H1 (cell line): ENCODE measurements at regions not wholly inside any gene's neighbourhood (a gene's known extent, or its start where the extent isn't known, plus 50 kb on each side); places are given as distances from the start of the nearest gene placed in this dataset.

Experiments
- ATF2 ChIP-seq: IDR thresholded peaks from 2 replicates; pipeline ENCODE4 v1.6.1; 2012; ENCODE audit warnings: low read length, inconsistent platforms
- EGR1 ChIP-seq: IDR thresholded peaks from 2 replicates; pipeline ENCODE4 v1.6.1; 2011; ENCODE audit warnings: low read depth, low read length, borderline replicate concordance
- EZH2 ChIP-seq: fragments of 200-600 bp; sonication (generic); IDR thresholded peaks from 2 replicates; pipeline ENCODE4 v1.7.1; 2012; ENCODE audit warnings: low read depth, mild to moderate bottlenecking, moderate library complexity, low read length, inconsistent platforms; ENCODE audit not compliant: severe bottlenecking
- POLR2A ChIP-seq, 2 experiments: IDR thresholded peaks; 1 replicate in 1 of 2; 2 replicates in 1 of 2; pipeline ENCODE4 v1.6.1; 2011; ENCODE audit warnings: low read depth in 2 of 2, low read length in 2 of 2, mild to moderate bottlenecking in 2 of 2; ENCODE audit errors: control extremely low read depth in 1 of 2
- RAD21 ChIP-seq, 2 experiments: IDR thresholded peaks in 1 of 2; conservative IDR thresholded peaks in 1 of 2; 2 replicates each; pipeline ENCODE4 v1.6.1; 2011; ENCODE audit warnings: low read depth in 2 of 2, low read length in 2 of 2, improper control_type of control experiment in 1 of 2, inconsistent platforms in 1 of 2, mild to moderate bottlenecking in 1 of 2, moderate library complexity in 1 of 2
- SRF ChIP-seq: IDR thresholded peaks from 2 replicates; pipeline ENCODE4 v1.6.1; 2011; ENCODE audit warnings: mild to moderate bottlenecking, low read depth, low read length, moderate library complexity
- TAF7 ChIP-seq: optimal IDR thresholded peaks from 2 replicates; pipeline ENCODE3; 2011; ENCODE audit warnings: low read depth, mild to moderate bottlenecking, inconsistent platforms, low read length, moderate library complexity, borderline replicate concordance
- TF ChIP-seq, protein P1 (sequence below), 3 experiments: IDR thresholded peaks; 1 replicate in 2 of 3; 2 replicates in 1 of 3; pipeline versions ENCODE4 v1.5.1 to v1.6.1; 2011; ENCODE audit warnings: low read length in 3 of 3, mild to moderate bottlenecking in 3 of 3, inconsistent platforms in 2 of 3, low read depth in 1 of 3, moderate library complexity in 1 of 3; ENCODE audit not compliant: insufficient read depth in 1 of 3; ENCODE audit errors: control extremely low read depth in 1 of 3
- TF ChIP-seq, protein P2 (sequence below): IDR thresholded peaks from 2 replicates; pipeline ENCODE4 v1.6.1; 2011; ENCODE audit warnings: low read length, improper control_type of control experiment
- TF ChIP-seq, protein P3 (sequence below): IDR thresholded peaks from 2 replicates; pipeline ENCODE4 v1.6.1; 2011; ENCODE audit warnings: low read depth, mild to moderate bottlenecking, low read length; ENCODE audit not compliant: insufficient read depth

DNA sequence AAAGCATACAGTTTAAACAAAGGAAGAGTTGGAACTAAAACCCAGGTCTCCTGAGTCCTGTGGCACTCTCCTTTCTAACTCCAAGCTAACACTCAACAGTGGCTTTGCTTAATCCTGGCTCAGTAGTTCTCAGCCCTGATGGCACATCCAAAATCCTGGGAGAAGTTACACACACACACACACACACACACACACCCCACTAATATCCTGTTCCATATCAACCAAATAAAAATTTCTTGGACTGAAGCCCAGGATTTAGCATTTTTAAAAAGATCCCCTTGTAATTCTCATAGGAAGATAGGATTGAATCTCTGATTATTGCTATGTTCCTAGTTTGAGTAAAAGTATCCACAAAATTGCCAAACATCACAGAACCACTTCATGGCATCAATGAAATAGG, 136.1 kb upstream of the RIOK3 start:
- TF ChIP-seq, protein P1, sequence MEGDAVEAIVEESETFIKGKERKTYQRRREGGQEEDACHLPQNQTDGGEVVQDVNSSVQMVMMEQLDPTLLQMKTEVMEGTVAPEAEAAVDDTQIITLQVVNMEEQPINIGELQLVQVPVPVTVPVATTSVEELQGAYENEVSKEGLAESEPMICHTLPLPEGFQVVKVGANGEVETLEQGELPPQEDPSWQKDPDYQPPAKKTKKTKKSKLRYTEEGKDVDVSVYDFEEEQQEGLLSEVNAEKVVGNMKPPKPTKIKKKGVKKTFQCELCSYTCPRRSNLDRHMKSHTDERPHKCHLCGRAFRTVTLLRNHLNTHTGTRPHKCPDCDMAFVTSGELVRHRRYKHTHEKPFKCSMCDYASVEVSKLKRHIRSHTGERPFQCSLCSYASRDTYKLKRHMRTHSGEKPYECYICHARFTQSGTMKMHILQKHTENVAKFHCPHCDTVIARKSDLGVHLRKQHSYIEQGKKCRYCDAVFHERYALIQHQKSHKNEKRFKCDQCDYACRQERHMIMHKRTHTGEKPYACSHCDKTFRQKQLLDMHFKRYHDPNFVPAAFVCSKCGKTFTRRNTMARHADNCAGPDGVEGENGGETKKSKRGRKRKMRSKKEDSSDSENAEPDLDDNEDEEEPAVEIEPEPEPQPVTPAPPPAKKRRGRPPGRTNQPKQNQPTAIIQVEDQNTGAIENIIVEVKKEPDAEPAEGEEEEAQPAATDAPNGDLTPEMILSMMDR (IDR thresholded peaks at IDR 0.05; ENCODE audit: control extremely low read depth in 1 of 3, insufficient read depth in 1 of 3, low read depth in 1 of 3, low read length in 3 of 3) = no peak
- no peak for TF ChIP-seq SRF
- TF ChIP-seq ATF2 = no peak
- no peak for TF ChIP-seq RAD21 (IDR thresholded peaks at IDR 0.05 in 1 of 2, conservative IDR thresholded peaks at IDR 0.05 in 1 of 2; ENCODE audit: low read depth in 2 of 2, low read length in 2 of 2)
- TF ChIP-seq EGR1 = no peak
- TF ChIP-seq TAF7 = no peak
- TF ChIP-seq, protein P2, sequence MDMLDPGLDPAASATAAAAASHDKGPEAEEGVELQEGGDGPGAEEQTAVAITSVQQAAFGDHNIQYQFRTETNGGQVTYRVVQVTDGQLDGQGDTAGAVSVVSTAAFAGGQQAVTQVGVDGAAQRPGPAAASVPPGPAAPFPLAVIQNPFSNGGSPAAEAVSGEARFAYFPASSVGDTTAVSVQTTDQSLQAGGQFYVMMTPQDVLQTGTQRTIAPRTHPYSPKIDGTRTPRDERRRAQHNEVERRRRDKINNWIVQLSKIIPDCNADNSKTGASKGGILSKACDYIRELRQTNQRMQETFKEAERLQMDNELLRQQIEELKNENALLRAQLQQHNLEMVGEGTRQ = no peak
- TF ChIP-seq, protein P3, sequence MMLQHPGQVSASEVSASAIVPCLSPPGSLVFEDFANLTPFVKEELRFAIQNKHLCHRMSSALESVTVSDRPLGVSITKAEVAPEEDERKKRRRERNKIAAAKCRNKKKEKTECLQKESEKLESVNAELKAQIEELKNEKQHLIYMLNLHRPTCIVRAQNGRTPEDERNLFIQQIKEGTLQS = no peak
- no peak for TF ChIP-seq EZH2
- TF ChIP-seq POLR2A (IDR thresholded peaks at IDR 0.05; ENCODE audit: control extremely low read depth in 1 of 2, low read depth in 2 of 2, low read length in 2 of 2) = no peak
